Hippocampal formation (tissue), 2 donors: ENCODE measurements at regions not wholly inside any gene's neighbourhood (a gene's known extent, or its start where the extent isn't known, plus 50 kb on each side); places are given as distances from the start of the nearest gene placed in this dataset.

Experiments
- DNase-seq, 2 donors: peaks; one replicate each; lab custom pipeline; 2025; lab: John Stamatoyannopoulos, UW

- no peak for DNase-seq
These were observed 54.6 kb upstream of the TNP1 start for GRCh38 chr2:216914491-216914890.

DNA sequence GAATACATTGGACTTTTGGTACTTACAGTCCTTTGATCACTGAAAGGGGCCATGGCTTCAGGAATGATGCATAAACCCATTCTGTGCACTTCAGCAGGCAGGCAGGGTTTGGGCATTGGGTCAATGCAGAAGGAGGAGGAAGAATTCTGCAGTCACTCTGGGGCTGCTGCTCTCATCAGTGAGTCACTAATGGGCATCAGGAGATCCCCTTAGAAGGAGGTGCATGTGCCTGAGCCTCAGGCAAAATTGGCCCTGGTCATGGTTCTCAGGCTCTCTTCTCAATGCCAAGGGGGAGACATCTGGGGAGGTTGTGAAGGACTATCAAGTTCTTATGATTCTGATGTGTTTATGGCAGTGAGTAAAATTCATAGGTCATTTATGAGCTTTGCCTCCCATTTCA is 52.0 kb upstream of the TNP1 start:
- no peak for DNase-seq

GRCh38 chr2:216911008-216911407 is 51.1 kb upstream of the TNP1 start:
- DNase-seq, result no peak

DNA sequence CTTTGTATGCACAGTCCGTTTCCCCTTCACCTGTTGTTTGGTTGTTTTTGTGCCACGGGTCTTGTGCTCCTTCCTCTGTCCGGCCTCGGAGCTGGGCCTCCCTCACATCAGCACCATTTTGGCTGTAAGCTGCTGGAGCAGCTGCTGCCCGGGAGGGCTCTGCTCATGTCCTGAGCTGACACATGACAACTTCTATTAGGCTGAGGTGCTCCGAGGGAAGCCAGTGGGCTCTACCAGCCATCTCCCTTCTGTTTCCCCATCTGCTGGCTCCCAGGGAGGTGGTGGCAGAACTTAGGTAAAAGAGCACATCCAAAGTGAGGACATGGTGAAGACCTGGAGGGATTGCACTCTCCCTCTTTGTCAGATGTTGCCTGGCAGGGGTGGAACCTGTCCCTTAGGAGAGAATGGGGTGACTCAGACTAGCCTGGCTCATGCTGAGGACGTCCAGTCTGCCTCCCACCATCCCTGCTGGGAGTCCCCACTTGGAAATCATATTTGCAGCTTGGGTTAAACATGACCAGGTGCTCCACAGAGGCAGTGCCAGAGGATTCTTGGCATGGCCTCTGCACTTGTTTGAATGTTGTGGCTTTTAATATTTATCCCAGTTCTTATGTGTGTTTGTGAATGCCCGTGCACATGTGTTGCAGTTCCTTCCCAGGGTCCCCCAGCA is 49.8 kb upstream of the TNP1 start:
- no peak for DNase-seq
